ACC112 (cell line): ENCODE measurements at regions not wholly inside any gene's neighbourhood (a gene's known extent, or its start where the extent isn't known, plus 50 kb on each side); places are given as distances from the start of the nearest gene placed in this dataset.
"Not testable (repeated sequence)": the region's sequence is repeated elsewhere in the genome, so short reads cannot be mapped to it uniquely, and the experiment has no call there.

Source experiments
- H2AFZ ChIP-seq: fragments of 200-600 bp; sonication (generic); one replicate; pipeline ENCODE4 v1.6.0; 2017; ENCODE audit warnings: antibody characterized with exemption, low read length; ENCODE audit not compliant: unreplicated experiment
- H3K27ac ChIP-seq: fragments of 200-600 bp; sonication (generic); 2 replicates; pipeline ENCODE4 v1.5.1; 2014; ENCODE audit warnings: low read depth, mild to moderate bottlenecking, antibody characterized with exemption, low read length, moderate library complexity
- H3K27me3 ChIP-seq: fragments of 200-600 bp; sonication (generic); 2 replicates; pipeline ENCODE4 v1.6.1; 2014; ENCODE audit warnings: mild to moderate bottlenecking, antibody characterized with exemption, low read length, moderate library complexity, mixed read lengths; ENCODE audit not compliant: insufficient read depth
- H3K36me3 ChIP-seq: fragments of 200-600 bp; sonication (generic); 2 replicates; pipeline ENCODE4 v1.6.1; 2016; ENCODE audit warnings: mild to moderate bottlenecking, antibody characterized with exemption, low read length, moderate library complexity, mixed read lengths; ENCODE audit not compliant: insufficient read depth
- H3K4me1 ChIP-seq: fragments of 200-600 bp; sonication (generic); one replicate; pipeline ENCODE4 v1.6.1; 2016; ENCODE audit warnings: low read length, mixed read lengths; ENCODE audit not compliant: insufficient read depth, unreplicated experiment, control insufficient read depth
- H3K4me3 ChIP-seq: fragments of 200-600 bp; sonication (generic); 2 replicates; pipeline ENCODE4 v1.5.1; 2014; ENCODE audit warnings: mild to moderate bottlenecking, low read depth, low read length
- H3K79me2 ChIP-seq: fragments of 200-600 bp; sonication (generic); one replicate; pipeline ENCODE4 v1.6.0; 2016; ENCODE audit warnings: low read length; ENCODE audit not compliant: control insufficient read depth, unreplicated experiment, insufficient read depth

- Histone ChIP-seq H3K27me3 (peaks cover 33% of the 10 kb centered on the region), H3K79me2 (no peaks in the 10 kb centered on the region), H2AFZ (no peak overlapping the region), H3K4me1 (no peaks in the 10 kb centered on the region), H3K4me3 (no peak overlapping the region), H3K36me3 (no peaks in the 10 kb centered on the region), H3K27ac (no peak overlapping the region)
Measured at GRCh38 chr7:148486937-148487336, 103.6 kb upstream of the C7orf33 start.

- Histone ChIP-seq H3K27me3 (peaks cover 31% of the 10 kb centered on the region), H3K36me3 (no peaks in the 10 kb centered on the region), H2AFZ (no peak overlapping the region), H3K4me1 (no peaks in the 10 kb centered on the region), H3K79me2 (no peaks in the 10 kb centered on the region), H3K27ac (no peak overlapping the region), H3K4me3 (no peak overlapping the region)
Measured at GRCh38 chr7:148487912-148488311, 102.7 kb upstream of the C7orf33 start.

- no peak overlapping the region for H3K4me3 ChIP-seq
- no peaks in the 10 kb centered on the region for H3K4me1 ChIP-seq
- H3K36me3 ChIP-seq = no peaks in the 10 kb centered on the region
- peaks cover 28% of the 10 kb centered on the region for H3K27me3 ChIP-seq
- no peaks in the 10 kb centered on the region for H3K79me2 ChIP-seq
- H2AFZ ChIP-seq = no peak overlapping the region
- H3K27ac ChIP-seq = no peak overlapping the region
Measured at GRCh38 chr7:148489678-148490077, 100.9 kb upstream of the C7orf33 start.

GRCh38 chr7:148492157-148492860 is 98.3 kb upstream of the C7orf33 start:
- Histone ChIP-seq H3K4me1 (no peaks in the 10 kb centered on the region), H3K36me3 (no peaks in the 10 kb centered on the region), H3K27me3 (peaks cover 19% of the 10 kb centered on the region), H3K79me2 (no peaks in the 10 kb centered on the region), H3K27ac (no peak overlapping the region), H2AFZ (no peak overlapping the region), H3K4me3 (no peak overlapping the region)

- H3K27me3 ChIP-seq = peaks cover 34% of the 10 kb centered on the region
- H3K27ac ChIP-seq = no peak overlapping the region
- H3K4me3 ChIP-seq = no peak overlapping the region
Measured at GRCh38 chr7:148495605-148496004, 95.0 kb upstream of the C7orf33 start.

GRCh38 chr7:148500978-148501377 is 89.6 kb upstream of the C7orf33 start:
- Histone ChIP-seq H3K27ac (no peak overlapping the region), H3K27me3 (peaks cover 55% of the 10 kb centered on the region), H3K36me3 (no peaks in the 10 kb centered on the region), H2AFZ (no peak overlapping the region), H3K79me2 (no peaks in the 10 kb centered on the region), H3K4me1 (no peaks in the 10 kb centered on the region), H3K4me3 (no peak overlapping the region)

More at GRCh38 chr7:148495605-148496004, 95.0 kb upstream of the C7orf33 start:
- Histone ChIP-seq H3K36me3 (no peaks in the 10 kb centered on the region), H2AFZ (no peak overlapping the region), H3K79me2 (no peaks in the 10 kb centered on the region), H3K4me1 (no peaks in the 10 kb centered on the region)

- H3K27ac ChIP-seq = no peak overlapping the region
- H3K36me3 ChIP-seq = no peaks in the 10 kb centered on the region
- H3K4me1 ChIP-seq = no peaks in the 10 kb centered on the region
- peaks cover 43% of the 10 kb centered on the region for H3K27me3 ChIP-seq
- H2AFZ ChIP-seq = no peak overlapping the region
- H3K79me2 ChIP-seq = no peaks in the 10 kb centered on the region
- no peak overlapping the region for H3K4me3 ChIP-seq
Measured at GRCh38 chr7:148503900-148504487, 86.6 kb upstream of the C7orf33 start.

GRCh38 chr7:148505645-148506375 is 84.8 kb upstream of the C7orf33 start:
- no peak overlapping the region for H3K4me3 ChIP-seq

GRCh38 chr7:148507064-148507573 is 83.4 kb upstream of the C7orf33 start:
- H3K27me3 ChIP-seq = peaks cover 18% of the 10 kb centered on the region
- not testable (repeated sequence) for H3K79me2 ChIP-seq, H2AFZ ChIP-seq, H3K4me3 ChIP-seq, H3K4me1 ChIP-seq, H3K36me3 ChIP-seq, H3K27ac ChIP-seq

More at GRCh38 chr7:148505645-148506375, 84.8 kb upstream of the C7orf33 start:
- H3K36me3 ChIP-seq = no peaks in the 10 kb centered on the region
- no peak overlapping the region for H2AFZ ChIP-seq
- H3K4me1 ChIP-seq = no peaks in the 10 kb centered on the region
- H3K27ac ChIP-seq = no peak overlapping the region
- H3K27me3 ChIP-seq = peaks cover 27% of the 10 kb centered on the region
- H3K79me2 ChIP-seq = no peaks in the 10 kb centered on the region

GRCh38 chr7:148507787-148508186 is 82.8 kb upstream of the C7orf33 start:
- Histone ChIP-seq H3K27me3 (peaks cover 17% of the 10 kb centered on the region), H3K4me1 (no peaks in the 10 kb centered on the region), H3K79me2 (no peaks in the 10 kb centered on the region), H3K4me3 (no peak overlapping the region), H2AFZ (no peak overlapping the region), H3K36me3 (no peaks in the 10 kb centered on the region), H3K27ac (no peak overlapping the region)
